SK-N-SH (cell line): ENCODE measurements at regions not wholly inside any gene's neighbourhood (a gene's known extent, or its start where the extent isn't known, plus 50 kb on each side); places are given as distances from the start of the nearest gene placed in this dataset.

ENCODE experiments used
- CTCF ChIA-PET: fragments of 300-600, 350-600 bp; formaldehyde crosslinking; extraction: SDS; loops from one replicate; lab custom pipeline; 2021; lab: Yijun Ruan, JAX
- POLR2A ChIA-PET: fragments of 350-600 bp; sonication (Branson Sonifier 250); formaldehyde crosslinking; extraction: SDS; loops from one replicate; lab custom pipeline; 2020; ENCODE audit warnings: antibody characterized with exemption, inconsistent platforms; lab: Yijun Ruan, JAX
- DNase-seq: peaks from one replicate; pipeline ENCODE4 v3.0.0; 2012
- H2AFZ ChIP-seq: fragments of 200-600 bp; sonication (generic); 2 replicates; pipeline ENCODE4 v1.8.1; 2016; ENCODE audit warnings: antibody characterized with exemption, mild to moderate bottlenecking, low read depth
- H3F3A ChIP-seq: fragments of 200-600 bp; sonication (generic); replicated peaks from 2 replicates; pipeline ENCODE3; 2016; ENCODE audit warnings: antibody characterized with exemption, mild to moderate bottlenecking; ENCODE audit not compliant: insufficient read depth
- H3K27ac ChIP-seq, 2 experiments: fragments of 200-500 bp in 1 of 2; fragments of 200-600 bp in 1 of 2; sonication (Bioruptor generic) in 1 of 2; sonication (generic), shearing (Covaris generic) in 1 of 2; 2 replicates each; pipeline versions ENCODE4 v1.5.1 to v1.6.1; 2014 to 2016; ENCODE audit warnings: low read depth in 2 of 2, inconsistent platforms in 1 of 2, low read length in 1 of 2, mild to moderate bottlenecking in 1 of 2, mixed read lengths in 1 of 2
- H3K27me3 ChIP-seq: fragments of 200-600 bp; sonication (generic), shearing (Covaris generic); 2 replicates; pipeline ENCODE4 v1.6.1; 2016; ENCODE audit warnings: mixed run types; ENCODE audit not compliant: insufficient read depth
- H3K36me3 ChIP-seq, 2 experiments: fragments of 200-500 bp in 1 of 2; fragments of 200-600 bp in 1 of 2; sonication (Bioruptor generic) in 1 of 2; sonication (generic) in 1 of 2; replicated peaks in 1 of 2; 2 replicates each; pipeline versions ENCODE3 to v1.5.1; 2014 to 2016; ENCODE audit warnings: low read length in 1 of 2, mild to moderate bottlenecking in 1 of 2; ENCODE audit not compliant: insufficient read depth in 2 of 2, control insufficient read depth in 1 of 2
- H3K4me1 ChIP-seq, 2 experiments: fragments of 200-500 bp in 1 of 2; fragments of 200-600 bp in 1 of 2; sonication (Bioruptor generic) in 1 of 2; sonication (generic), shearing (Covaris generic) in 1 of 2; 2 replicates each; pipeline versions ENCODE4 v1.5.1 to v1.6.1; 2014 to 2016; ENCODE audit warnings: low read depth in 1 of 2, low read length in 1 of 2, mixed run types in 1 of 2; ENCODE audit not compliant: insufficient read depth in 2 of 2, control insufficient read depth in 1 of 2
- H3K4me2 ChIP-seq: fragments of 200-600 bp; sonication (generic), shearing (Covaris generic); 2 replicates; pipeline ENCODE4 v1.6.1; 2017; ENCODE audit warnings: mixed run types
- H3K4me3 ChIP-seq, 2 experiments: fragments of 200-500 bp in 1 of 2; fragments of 200-600 bp in 1 of 2; sonication (Bioruptor generic) in 1 of 2; sonication (generic), shearing (Covaris generic) in 1 of 2; 2 replicates each; pipeline versions ENCODE4 v1.5.1 to v1.8.1; 2014 to 2016; ENCODE audit warnings: low read depth in 2 of 2, inconsistent platforms in 1 of 2, low read length in 1 of 2, mild to moderate bottlenecking in 1 of 2, mixed read lengths in 1 of 2, moderate library complexity in 1 of 2
- H3K79me2 ChIP-seq: fragments of 200-600 bp; sonication (generic); 2 replicates; pipeline ENCODE4 v1.8.1; 2017; ENCODE audit warnings: mild to moderate bottlenecking; ENCODE audit not compliant: insufficient read depth
- H3K9ac ChIP-seq: fragments of 200-600 bp; sonication (generic); 2 replicates; pipeline ENCODE4 v1.6.1; 2017; ENCODE audit warnings: mixed run types
- H3K9me2 ChIP-seq: fragments of 200-600 bp; sonication (generic); 2 replicates; pipeline ENCODE4 v1.6.1; 2017; ENCODE audit warnings: mixed run types
- H3K9me3 ChIP-seq: fragments of 200-600 bp; sonication (generic); 2 replicates; pipeline ENCODE4 v1.6.1; 2017; ENCODE audit warnings: mixed run types, mild to moderate bottlenecking, moderate library complexity
- H4K20me1 ChIP-seq: fragments of 200-600 bp; sonication (generic); 2 replicates; pipeline ENCODE4 v1.6.1; 2017; ENCODE audit warnings: mild to moderate bottlenecking, mixed run types; ENCODE audit not compliant: insufficient read depth
- ELF1 ChIP-seq: IDR thresholded peaks from 2 replicates; pipeline ENCODE4 v1.4.0; 2012
- EP300 ChIP-seq, 2 experiments: IDR thresholded peaks; 2 replicates each; pipeline versions ENCODE4 v1.4.0 to v1.6.1; 2012; ENCODE audit warnings: borderline replicate concordance in 1 of 2, low read depth in 1 of 2, low read length in 1 of 2
- EZH2phosphoT487 ChIP-seq: fragments of 200-600 bp; sonication (generic); IDR thresholded peaks from 2 replicates; pipeline ENCODE4 v1.6.1; 2017; ENCODE audit warnings: low read depth, mixed run types, mild to moderate bottlenecking, antibody characterized with exemption, moderate library complexity, borderline replicate concordance
- FOSL2 ChIP-seq: IDR thresholded peaks from 2 replicates; pipeline ENCODE4 v1.4.0; 2012; ENCODE audit warnings: low read depth, mild to moderate bottlenecking, moderate library complexity, borderline replicate concordance
- GABPA ChIP-seq: IDR thresholded peaks from 2 replicates; pipeline ENCODE4 v1.4.0; 2012; ENCODE audit warnings: low read depth, mild to moderate bottlenecking
- GATA2 ChIP-seq: sonication (generic); formaldehyde crosslinking; IDR thresholded peaks from 2 replicates; pipeline ENCODE4 v1.5.0; 2020; ENCODE audit warnings: mild to moderate bottlenecking, missing genetic modification reagents
- JUND ChIP-seq: IDR thresholded peaks from 2 replicates; pipeline ENCODE4 v1.4.0; 2012
- MEF2A ChIP-seq: IDR thresholded peaks from 2 replicates; pipeline ENCODE4 v1.4.0; 2012; ENCODE audit warnings: low read depth, borderline replicate concordance
- MXI1 ChIP-seq: IDR thresholded peaks from 2 replicates; pipeline ENCODE4 v1.6.1; 2012; ENCODE audit warnings: mild to moderate bottlenecking, low read depth, low read length, improper control_type of control experiment
- NFIC ChIP-seq: IDR thresholded peaks from 2 replicates; pipeline ENCODE4 v1.4.0; 2012; ENCODE audit warnings: borderline replicate concordance
- RAD21 ChIP-seq: IDR thresholded peaks from 2 replicates; pipeline ENCODE4 v1.6.1; 2012; ENCODE audit warnings: mild to moderate bottlenecking, low read length
- RCOR1 ChIP-seq: fragments of 150-350 bp; IDR thresholded peaks from 2 replicates; pipeline ENCODE4 v1.6.1; 2017; ENCODE audit warnings: antibody characterized with exemption, low read length
- RFX5 ChIP-seq: IDR thresholded peaks from 2 replicates; pipeline ENCODE4 v1.6.1; 2012; ENCODE audit warnings: mild to moderate bottlenecking, improper control_type of control experiment, low read length
- RXRA ChIP-seq: IDR thresholded peaks from 2 replicates; pipeline ENCODE4 v1.4.0; 2012; ENCODE audit warnings: low read depth, mild to moderate bottlenecking, borderline replicate concordance
- TEAD4 ChIP-seq: IDR thresholded peaks from 2 replicates; pipeline ENCODE4 v1.4.0; 2012; ENCODE audit warnings: mild to moderate bottlenecking, borderline replicate concordance; ENCODE audit not compliant: insufficient read depth
- WGBS: methylation state at CpG from one replicate; pipeline ENCODE4 v1.1.6; 2017; ENCODE audit warnings: low lambda C conversion rate; 5-methylcytosine and 5-hydroxymethylcytosine counted together
- TF ChIP-seq, protein P1 (sequence below): IDR thresholded peaks from 2 replicates; pipeline ENCODE4 v1.4.0; 2012; ENCODE audit warnings: low read depth
- TF ChIP-seq, protein P2 (sequence below): fragments of 150-350 bp; IDR thresholded peaks from 2 replicates; pipeline ENCODE4 v1.6.1; 2016; ENCODE audit warnings: mild to moderate bottlenecking, low read depth, low read length
- TF ChIP-seq, protein P3 (sequence below): IDR thresholded peaks from 2 replicates; pipeline ENCODE4 v1.6.1; 2012; ENCODE audit warnings: mild to moderate bottlenecking, low read depth, low read length, moderate library complexity
- TF ChIP-seq, protein P4 (sequence below): fragments of 150-350 bp; IDR thresholded peaks from 2 replicates; pipeline ENCODE4 v1.6.1; 2017; ENCODE audit warnings: antibody characterized with exemption, low read length, low read depth, borderline replicate concordance
- TF ChIP-seq, protein P5 (sequence below): IDR thresholded peaks from 2 replicates; pipeline ENCODE4 v1.4.0; 2012; ENCODE audit warnings: low read depth, borderline replicate concordance

DNA sequence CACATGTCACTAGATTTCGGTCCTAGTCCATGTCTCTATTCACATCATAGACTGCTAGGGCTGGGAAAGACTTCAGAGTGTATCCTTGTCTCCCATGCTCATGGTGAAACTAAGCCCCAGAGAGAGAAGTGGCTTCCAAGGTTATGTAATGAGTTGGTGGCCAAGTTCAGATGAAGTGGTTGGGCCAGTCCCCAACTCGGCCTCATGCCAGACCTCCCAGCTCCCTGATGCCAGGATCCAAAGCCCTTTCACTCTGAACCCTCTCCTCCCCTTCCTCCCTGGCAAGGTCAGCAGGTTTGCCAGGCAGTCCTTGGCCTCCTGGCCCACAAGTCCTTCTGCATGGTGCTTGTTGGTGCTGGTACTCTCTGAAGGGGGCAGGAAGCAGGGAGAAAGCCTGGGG is 189.7 kb downstream of the AXIN2 start:
- Histone ChIP-seq H3K9me3 (no peaks in the 10 kb centered on the region), H3K79me2 (no peaks in the 10 kb centered on the region), H4K20me1 (no peaks in the 10 kb centered on the region), H3K27me3 (peaks cover 17% of the 10 kb centered on the region; the same call in 1 of the 2 replicates), H3K4me2 (no peak overlapping the region), H3K4me3 (no peak overlapping the region), H3K27ac (no peak overlapping the region), H2AFZ (no peak overlapping the region), H3K9me2 (no peaks in the 10 kb centered on the region), H3K36me3 (no peaks in the 10 kb centered on the region), H3K9ac (no peak overlapping the region), H3F3A (no peaks in the 10 kb centered on the region), H3K4me1 (no peaks in the 10 kb centered on the region)
- TF ChIP-seq RAD21, result no peak
- TF ChIP-seq JUND, result no peak
- TF ChIP-seq, protein P1, sequence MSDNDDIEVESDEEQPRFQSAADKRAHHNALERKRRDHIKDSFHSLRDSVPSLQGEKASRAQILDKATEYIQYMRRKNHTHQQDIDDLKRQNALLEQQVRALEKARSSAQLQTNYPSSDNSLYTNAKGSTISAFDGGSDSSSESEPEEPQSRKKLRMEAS, result no peak
- no peak for TF ChIP-seq MXI1
- TF ChIP-seq, protein P2, sequence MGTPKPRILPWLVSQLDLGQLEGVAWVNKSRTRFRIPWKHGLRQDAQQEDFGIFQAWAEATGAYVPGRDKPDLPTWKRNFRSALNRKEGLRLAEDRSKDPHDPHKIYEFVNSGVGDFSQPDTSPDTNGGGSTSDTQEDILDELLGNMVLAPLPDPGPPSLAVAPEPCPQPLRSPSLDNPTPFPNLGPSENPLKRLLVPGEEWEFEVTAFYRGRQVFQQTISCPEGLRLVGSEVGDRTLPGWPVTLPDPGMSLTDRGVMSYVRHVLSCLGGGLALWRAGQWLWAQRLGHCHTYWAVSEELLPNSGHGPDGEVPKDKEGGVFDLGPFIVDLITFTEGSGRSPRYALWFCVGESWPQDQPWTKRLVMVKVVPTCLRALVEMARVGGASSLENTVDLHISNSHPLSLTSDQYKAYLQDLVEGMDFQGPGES, result no peak
- TF ChIP-seq EP300 (IDR thresholded peaks at IDR 0.05; ENCODE audit: borderline replicate concordance in 1 of 2, low read depth in 1 of 2, low read length in 1 of 2), result no peak
- no peak for TF ChIP-seq RXRA
- TF ChIP-seq, protein P3, sequence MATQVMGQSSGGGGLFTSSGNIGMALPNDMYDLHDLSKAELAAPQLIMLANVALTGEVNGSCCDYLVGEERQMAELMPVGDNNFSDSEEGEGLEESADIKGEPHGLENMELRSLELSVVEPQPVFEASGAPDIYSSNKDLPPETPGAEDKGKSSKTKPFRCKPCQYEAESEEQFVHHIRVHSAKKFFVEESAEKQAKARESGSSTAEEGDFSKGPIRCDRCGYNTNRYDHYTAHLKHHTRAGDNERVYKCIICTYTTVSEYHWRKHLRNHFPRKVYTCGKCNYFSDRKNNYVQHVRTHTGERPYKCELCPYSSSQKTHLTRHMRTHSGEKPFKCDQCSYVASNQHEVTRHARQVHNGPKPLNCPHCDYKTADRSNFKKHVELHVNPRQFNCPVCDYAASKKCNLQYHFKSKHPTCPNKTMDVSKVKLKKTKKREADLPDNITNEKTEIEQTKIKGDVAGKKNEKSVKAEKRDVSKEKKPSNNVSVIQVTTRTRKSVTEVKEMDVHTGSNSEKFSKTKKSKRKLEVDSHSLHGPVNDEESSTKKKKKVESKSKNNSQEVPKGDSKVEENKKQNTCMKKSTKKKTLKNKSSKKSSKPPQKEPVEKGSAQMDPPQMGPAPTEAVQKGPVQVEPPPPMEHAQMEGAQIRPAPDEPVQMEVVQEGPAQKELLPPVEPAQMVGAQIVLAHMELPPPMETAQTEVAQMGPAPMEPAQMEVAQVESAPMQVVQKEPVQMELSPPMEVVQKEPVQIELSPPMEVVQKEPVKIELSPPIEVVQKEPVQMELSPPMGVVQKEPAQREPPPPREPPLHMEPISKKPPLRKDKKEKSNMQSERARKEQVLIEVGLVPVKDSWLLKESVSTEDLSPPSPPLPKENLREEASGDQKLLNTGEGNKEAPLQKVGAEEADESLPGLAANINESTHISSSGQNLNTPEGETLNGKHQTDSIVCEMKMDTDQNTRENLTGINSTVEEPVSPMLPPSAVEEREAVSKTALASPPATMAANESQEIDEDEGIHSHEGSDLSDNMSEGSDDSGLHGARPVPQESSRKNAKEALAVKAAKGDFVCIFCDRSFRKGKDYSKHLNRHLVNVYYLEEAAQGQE, result no peak
- no peak for TF ChIP-seq FOSL2
- TF ChIP-seq, protein P4, sequence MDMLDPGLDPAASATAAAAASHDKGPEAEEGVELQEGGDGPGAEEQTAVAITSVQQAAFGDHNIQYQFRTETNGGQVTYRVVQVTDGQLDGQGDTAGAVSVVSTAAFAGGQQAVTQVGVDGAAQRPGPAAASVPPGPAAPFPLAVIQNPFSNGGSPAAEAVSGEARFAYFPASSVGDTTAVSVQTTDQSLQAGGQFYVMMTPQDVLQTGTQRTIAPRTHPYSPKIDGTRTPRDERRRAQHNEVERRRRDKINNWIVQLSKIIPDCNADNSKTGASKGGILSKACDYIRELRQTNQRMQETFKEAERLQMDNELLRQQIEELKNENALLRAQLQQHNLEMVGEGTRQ, result no peak
- TF ChIP-seq GATA2, result no peak
- no peak for TF ChIP-seq RCOR1
- TF ChIP-seq, protein P5, sequence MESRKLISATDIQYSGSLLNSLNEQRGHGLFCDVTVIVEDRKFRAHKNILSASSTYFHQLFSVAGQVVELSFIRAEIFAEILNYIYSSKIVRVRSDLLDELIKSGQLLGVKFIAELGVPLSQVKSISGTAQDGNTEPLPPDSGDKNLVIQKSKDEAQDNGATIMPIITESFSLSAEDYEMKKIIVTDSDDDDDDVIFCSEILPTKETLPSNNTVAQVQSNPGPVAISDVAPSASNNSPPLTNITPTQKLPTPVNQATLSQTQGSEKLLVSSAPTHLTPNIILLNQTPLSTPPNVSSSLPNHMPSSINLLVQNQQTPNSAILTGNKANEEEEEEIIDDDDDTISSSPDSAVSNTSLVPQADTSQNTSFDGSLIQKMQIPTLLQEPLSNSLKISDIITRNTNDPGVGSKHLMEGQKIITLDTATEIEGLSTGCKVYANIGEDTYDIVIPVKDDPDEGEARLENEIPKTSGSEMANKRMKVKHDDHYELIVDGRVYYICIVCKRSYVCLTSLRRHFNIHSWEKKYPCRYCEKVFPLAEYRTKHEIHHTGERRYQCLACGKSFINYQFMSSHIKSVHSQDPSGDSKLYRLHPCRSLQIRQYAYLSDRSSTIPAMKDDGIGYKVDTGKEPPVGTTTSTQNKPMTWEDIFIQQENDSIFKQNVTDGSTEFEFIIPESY, result no peak
- no peak for TF ChIP-seq ELF1
- no peak for TF ChIP-seq RFX5
- no peak for TF ChIP-seq GABPA
- no peak for TF ChIP-seq NFIC
- TF ChIP-seq TEAD4, result no peak
- no peak for TF ChIP-seq EZH2phosphoT487
- no peak for TF ChIP-seq MEF2A
- POLR2A ChIA-PET, result no interaction called here
- 14% methylated on average over 2 of the region's 2 CpGs for WGBS
- DNase-seq, result no peak
- CTCF ChIA-PET, result no interaction called here
